ENCODE measurements at regions not wholly inside any gene's neighbourhood (a gene's known extent, or its start where the extent isn't known, plus 50 kb on each side); places are given as distances from the start of the nearest gene placed in this dataset.
"Not testable (repeated sequence)": the region's sequence is repeated elsewhere in the genome, so short reads cannot be mapped to it uniquely, and the experiment has no call there.

DNA sequence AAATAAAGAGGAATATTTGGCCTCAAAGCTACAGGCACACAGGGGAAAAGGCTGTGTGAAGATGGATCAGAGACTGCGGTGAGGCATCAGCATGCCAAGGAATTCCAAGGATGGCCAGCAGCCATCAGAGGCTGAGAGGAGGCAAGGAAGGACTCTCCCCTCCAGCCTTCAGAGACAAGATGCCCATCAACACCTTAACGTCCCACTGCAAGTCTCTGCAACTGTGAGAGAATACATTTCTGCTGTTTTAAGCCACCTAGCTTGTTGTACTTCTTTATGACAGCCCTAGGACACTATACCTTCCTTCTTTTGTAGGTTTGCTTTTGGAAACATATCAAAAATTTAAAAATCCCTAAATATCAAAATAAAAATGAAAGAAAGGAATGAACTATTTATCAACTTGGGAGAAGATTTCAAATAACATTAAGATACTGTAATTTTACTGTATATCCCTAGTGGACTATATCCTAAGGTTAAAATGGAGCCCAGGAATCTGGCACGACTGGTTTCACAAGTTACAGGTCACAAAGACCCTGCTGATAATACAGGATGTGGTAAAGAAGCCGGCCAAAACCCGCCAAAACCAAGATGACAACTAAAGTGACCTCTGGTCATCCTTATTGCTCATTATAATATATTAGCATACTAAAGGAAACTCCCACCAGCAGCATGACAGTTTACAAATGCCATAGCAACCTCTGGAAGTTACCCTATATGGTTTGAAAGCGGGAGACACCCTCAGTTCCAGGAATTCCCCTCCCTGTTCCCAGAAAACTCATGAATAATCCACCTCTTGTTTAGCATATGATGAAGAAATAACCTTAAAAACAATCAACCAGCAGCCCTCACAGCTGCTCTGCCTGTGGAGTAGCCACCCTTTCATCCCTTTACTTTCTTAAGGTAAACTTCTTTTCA is 185.2 kb downstream of the AVL9 start:
- no peak for DNase-seq

- DNase-seq, result no peak
These were observed 183.9 kb downstream of the AVL9 start for GRCh38 chr7:32679192-32679591.

- DNase-seq, result no peak
These were observed 182.3 kb downstream of the AVL9 start for GRCh38 chr7:32677593-32677992.

GRCh38 chr7:32676249-32676941 is 181.1 kb downstream of the AVL9 start:
- no peak for DNase-seq

GRCh38 chr7:32673275-32673983 is 178.1 kb downstream of the AVL9 start:
- no peak for DNase-seq

- no peak for DNase-seq
These were observed 175.1 kb downstream of the AVL9 start for GRCh38 chr7:32670110-32671025.

DNA sequence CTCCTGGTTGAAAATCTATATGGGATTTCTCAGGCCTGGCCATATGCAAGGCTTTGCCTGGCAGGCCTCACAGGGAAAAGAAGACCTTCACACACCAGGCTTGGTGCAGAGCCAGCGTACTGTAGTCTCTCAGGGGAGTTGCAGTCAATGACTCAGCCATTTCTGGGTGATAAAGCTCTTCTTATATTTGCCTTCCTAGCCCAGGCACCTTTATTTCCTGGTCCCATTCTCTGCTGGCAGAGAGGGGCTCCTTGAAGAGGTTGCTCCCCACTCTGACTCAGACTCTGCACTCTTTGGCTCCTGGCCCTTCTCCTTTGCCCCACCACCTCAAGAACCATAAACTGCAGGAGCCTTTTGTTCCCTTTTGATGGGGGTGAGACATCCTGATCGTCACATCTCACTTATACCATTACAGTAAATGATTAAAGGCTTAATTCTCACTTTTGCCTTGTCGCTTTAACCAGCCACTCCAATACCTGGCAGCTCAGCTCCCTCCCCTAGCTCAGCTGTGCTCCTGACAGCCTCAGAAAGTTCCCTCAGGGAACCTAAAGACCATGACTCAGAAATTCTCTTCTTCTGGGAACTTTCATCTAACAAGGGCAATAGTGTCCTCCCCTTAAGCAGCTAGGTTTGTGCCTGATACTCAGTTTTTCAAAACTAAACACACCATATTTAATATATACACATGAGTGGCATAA is 174.0 kb downstream of the AVL9 start:
- DNase-seq, result not testable (repeated sequence)

GRCh38 chr7:32668387-32669097 is 173.3 kb downstream of the AVL9 start:
- DNase-seq, result not testable (repeated sequence)

DNA sequence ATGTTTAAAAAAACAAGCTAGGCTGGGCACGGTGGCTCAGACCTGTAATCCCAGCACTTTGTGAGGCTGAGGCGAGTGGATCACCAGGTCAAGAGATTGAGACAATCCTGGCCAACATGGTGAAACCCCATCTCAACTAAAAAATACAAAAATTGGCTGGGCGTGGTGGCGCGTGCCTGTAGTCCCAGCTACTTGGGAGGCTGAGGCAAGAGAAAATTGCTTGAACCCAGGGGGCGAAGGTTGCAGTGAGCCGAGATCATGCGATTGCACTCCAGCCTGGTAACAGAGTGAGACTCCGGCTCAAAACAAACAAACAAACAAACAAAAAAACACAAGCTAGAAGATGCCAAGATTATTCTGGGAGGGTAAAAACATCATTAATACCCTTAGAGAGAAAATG is 172.3 kb downstream of the AVL9 start:
- not testable (repeated sequence) for DNase-seq

DNA sequence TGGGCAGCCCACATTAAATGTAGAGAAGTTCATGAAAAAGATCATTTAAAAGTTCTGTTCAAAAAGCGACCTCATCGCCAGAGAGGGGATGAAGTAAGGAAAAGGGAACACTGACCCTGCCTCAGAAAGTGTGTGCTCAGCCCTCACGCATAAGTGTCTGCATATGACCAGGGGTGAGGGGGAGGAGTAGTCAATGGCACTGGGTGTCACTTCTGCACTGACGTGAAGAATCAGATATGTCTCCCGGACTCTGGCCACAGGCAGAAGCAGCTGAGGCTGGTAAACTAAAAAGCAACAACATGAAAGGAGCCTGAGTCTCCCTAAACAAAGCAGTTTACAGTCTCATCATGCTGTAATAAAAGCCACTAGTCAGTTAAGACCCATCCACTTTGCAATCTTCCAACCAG is 168.5 kb downstream of the AVL9 start:
- not testable (repeated sequence) for DNase-seq

- not testable (repeated sequence) for DNase-seq
These were observed 167.2 kb downstream of the AVL9 start for GRCh38 chr7:32662509-32662908.

DNA sequence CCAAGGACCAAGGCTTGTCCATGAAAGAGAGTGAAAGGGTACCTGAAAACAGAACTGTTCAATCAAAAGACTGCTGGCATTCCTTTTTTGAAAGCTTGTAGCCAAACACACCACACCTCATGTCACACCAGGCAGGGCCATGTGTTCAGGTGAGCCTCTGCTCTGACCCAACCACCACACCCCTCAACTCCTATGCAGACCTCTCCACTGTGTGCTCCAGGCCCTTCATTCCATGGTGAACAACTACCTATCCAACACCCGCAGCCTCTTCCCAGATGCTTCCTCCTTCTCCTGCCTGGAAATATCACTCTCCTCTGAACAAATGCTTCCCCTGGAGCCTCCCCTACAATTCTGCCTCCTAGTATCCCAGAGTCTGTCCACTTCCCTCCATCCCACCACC is 166.6 kb downstream of the AVL9 start:
- DNase-seq, result no peak

DNA sequence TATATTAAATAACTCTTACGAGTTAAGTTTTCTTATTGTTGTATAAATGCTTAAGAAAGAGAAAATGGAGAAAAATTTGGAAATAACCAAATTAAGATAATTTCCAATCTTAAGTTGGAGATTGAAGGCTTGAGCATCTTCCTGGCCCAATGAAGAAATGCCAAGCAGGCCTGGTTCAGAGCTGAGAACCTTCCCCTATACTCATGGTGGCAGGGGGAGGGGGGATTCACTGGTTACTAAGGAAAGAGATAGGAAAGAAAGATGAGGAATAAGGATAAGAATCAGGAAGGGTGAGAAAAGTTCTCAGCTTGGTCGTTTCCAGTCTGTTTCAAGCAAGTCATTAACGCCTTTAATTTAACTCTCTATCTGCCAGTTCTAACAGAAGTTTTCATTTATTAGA is 166.2 kb downstream of the AVL9 start:
- no peak for DNase-seq

GRCh38 chr7:32660936-32661335 is 165.6 kb downstream of the AVL9 start:
- DNase-seq, result no peak

- DNase-seq, result no peak
These were observed 164.6 kb downstream of the AVL9 start for GRCh38 chr7:32659853-32660252.

DNA sequence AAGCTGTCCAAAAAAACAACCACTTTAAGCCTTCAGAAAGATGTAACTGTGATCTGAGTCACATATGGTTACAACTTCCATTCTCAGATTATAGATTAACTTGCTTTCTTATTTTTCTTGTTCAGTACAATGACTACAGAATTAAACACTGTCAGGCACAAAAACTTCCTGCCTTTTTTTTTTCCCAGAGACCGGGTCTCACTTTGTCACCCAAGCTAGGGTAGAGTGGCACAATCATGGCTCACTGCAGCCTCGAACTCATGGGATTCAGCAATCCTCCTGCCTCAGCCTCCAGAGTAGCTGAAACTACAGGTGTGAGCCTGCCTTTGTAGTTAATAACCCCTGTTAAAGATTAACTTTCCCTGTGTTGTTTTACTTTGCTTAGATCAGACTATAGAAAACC is 163.2 kb downstream of the AVL9 start:
- DNase-seq, result no peak

GRCh38 chr7:32658034-32658433 is 162.7 kb downstream of the AVL9 start:
- no peak for DNase-seq

DNA sequence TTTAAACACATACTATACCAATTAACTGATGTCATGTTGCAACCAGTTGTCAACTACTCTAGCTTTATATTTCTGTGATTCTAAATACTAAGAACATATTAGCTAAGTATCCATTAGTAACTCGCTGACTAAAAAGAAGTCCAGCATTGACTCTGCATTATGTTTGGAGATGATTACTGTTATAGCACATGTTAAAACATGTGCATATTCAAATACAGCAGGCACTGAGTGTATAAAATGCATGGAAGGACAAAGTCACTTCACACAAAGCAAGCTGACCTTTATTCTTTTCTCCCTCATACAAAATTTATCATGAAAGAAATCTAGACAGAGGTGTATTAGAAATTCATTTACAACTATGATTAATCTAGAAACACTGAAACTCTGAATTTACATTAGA is 159.3 kb downstream of the AVL9 start:
- DNase-seq, result not testable (repeated sequence)

- DNase-seq, result not testable (repeated sequence)
These were observed 155.1 kb downstream of the AVL9 start for GRCh38 chr7:32650356-32650755.

GRCh38 chr7:32648408-32649156 is 153.3 kb downstream of the AVL9 start:
- DNase-seq, result no peak
